WERI-Rb-1 (cell line): ENCODE measurements at regions not wholly inside any gene's neighbourhood (a gene's known extent, or its start where the extent isn't known, plus 50 kb on each side); places are given as distances from the start of the nearest gene placed in this dataset.
A peak's percentile ranks its signal among the peaks of the same experiment; 100 is the strongest.
"Not testable (repeated sequence)": the region's sequence is repeated elsewhere in the genome, so short reads cannot be mapped to it uniquely, and the experiment has no call there.

Source experiments
- DNase-seq: peaks from one replicate; pipeline ENCODE4 v3.0.0-alpha.2; 2020
- H3K27ac ChIP-seq: fragments of 250-450 bp; sonication (Bioruptor Pico); 2 replicates; pipeline ENCODE4 v1.5.1; 2020; ENCODE audit warnings: mild to moderate bottlenecking, moderate library complexity
- H3K27me3 ChIP-seq: fragments of 250-450 bp; sonication (Bioruptor Pico); 2 replicates; pipeline ENCODE4 v1.5.1; 2021; ENCODE audit warnings: mild to moderate bottlenecking, low read depth, moderate library complexity; ENCODE audit not compliant: insufficient read depth, severe bottlenecking
- H3K36me3 ChIP-seq: fragments of 250-450 bp; sonication (Bioruptor Pico); 2 replicates; pipeline ENCODE4 v1.5.1; 2020; ENCODE audit warnings: mild to moderate bottlenecking, moderate library complexity
- H3K4me3 ChIP-seq: 2 replicates; pipeline ENCODE4 v1.5.1; 2011; ENCODE audit warnings: low read depth, mild to moderate bottlenecking, control low read depth, low read length
- H3K9me3 ChIP-seq: fragments of 250-450 bp; sonication (Bioruptor Pico); 2 replicates; pipeline ENCODE4 v1.5.1; 2021; ENCODE audit warnings: mild to moderate bottlenecking, moderate library complexity; ENCODE audit not compliant: severe bottlenecking
- CTCF ChIP-seq: IDR thresholded peaks from 2 replicates; pipeline ENCODE4 v1.5.1; 2011; ENCODE audit warnings: low read depth, mild to moderate bottlenecking, control low read depth, inconsistent platforms, low read length

DNA sequence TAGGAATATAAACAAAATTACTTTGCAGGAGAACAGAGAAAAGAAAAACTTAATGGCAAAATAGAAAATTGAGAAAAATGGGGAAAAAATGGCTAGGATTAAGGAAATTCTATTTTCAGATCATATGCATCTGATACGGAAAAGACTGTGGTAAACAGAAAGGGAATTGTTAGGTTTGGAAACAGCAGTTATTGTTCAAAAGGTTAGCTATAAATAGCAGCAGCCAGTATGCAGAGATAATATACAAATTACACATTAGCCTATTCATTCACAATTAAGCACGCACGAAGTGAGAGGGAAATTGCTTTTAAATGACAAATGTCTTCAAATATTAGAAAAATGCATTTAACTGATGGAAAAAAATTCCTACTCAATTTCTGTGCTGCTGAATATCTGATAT is 224.1 kb upstream of the FAM3C start:
- TF ChIP-seq CTCF, result no peak
- H3K4me3 ChIP-seq, result no peak overlapping the region
- H3K27me3 ChIP-seq, result no peaks in the 10 kb centered on the region
- no peaks in the 10 kb centered on the region for H3K36me3 ChIP-seq
- no peaks in the 10 kb centered on the region for H3K9me3 ChIP-seq
- no peak overlapping the region for H3K27ac ChIP-seq
- no peak for DNase-seq

GRCh38 chr7:121618182-121618581 is 222.1 kb upstream of the FAM3C start:
- no peak overlapping the region for H3K4me3 ChIP-seq
- no peaks in the 10 kb centered on the region for H3K27me3 ChIP-seq
- H3K36me3 ChIP-seq, result no peaks in the 10 kb centered on the region
- no peak for TF ChIP-seq CTCF
- no peaks in the 10 kb centered on the region for H3K9me3 ChIP-seq
- DNase-seq, result no peak
- no peak overlapping the region for H3K27ac ChIP-seq

DNA sequence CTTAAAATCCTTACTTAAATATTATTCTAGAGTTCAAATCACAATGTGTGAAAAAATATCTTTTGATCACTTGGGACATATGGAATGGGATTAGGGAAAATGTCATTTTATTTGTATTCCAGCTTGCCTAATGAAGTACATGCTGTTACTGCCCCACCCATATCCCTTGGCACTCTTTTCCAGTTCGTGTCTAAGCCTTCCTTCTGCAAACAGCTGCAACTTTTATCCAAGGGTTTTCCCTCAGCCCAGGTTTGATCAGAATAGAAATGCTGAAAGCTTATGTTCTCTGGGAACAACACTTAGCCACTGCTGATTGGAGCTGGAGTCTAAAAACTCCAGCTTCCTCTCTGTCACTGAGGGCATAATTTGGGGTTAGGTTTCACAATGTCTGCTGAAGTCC is 214.1 kb upstream of the FAM3C start:
- H3K27ac ChIP-seq, result no peak overlapping the region
- no peak for TF ChIP-seq CTCF
- H3K27me3 ChIP-seq, result no peaks in the 10 kb centered on the region
- H3K36me3 ChIP-seq, result no peaks in the 10 kb centered on the region
- no peak for DNase-seq
- no peaks in the 10 kb centered on the region for H3K9me3 ChIP-seq
- no peak overlapping the region for H3K4me3 ChIP-seq

GRCh38 chr7:121609208-121609607 is 213.1 kb upstream of the FAM3C start:
- Histone ChIP-seq H3K27ac (no peak overlapping the region), H3K27me3 (no peaks in the 10 kb centered on the region), H3K9me3 (no peaks in the 10 kb centered on the region), H3K4me3 (no peak overlapping the region), H3K36me3 (no peaks in the 10 kb centered on the region)
- no peak for TF ChIP-seq CTCF
- no peak for DNase-seq

DNA sequence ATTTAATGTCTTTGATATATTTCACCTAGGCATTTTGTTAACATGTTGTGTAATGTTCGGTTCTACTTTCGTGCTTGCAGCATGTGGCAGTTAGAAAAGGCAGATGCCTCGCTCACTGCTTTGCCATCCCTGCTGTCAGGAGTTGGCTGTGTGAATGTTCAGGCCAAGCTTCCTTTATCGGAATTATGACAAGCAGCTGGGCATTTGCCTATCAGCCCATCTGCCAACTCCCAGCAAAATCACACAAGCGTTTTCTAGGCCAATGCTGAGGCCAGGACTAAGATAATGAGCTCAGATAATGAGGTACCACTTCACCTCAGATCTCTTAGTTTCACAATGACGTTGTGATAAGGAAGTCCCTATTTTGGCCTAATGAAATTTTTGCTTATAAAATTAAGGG is 212.7 kb upstream of the FAM3C start:
- Histone ChIP-seq H3K4me3 (no peak overlapping the region), H3K27me3 (no peaks in the 10 kb centered on the region), H3K36me3 (no peaks in the 10 kb centered on the region), H3K9me3 (no peaks in the 10 kb centered on the region), H3K27ac (no peak overlapping the region)
- TF ChIP-seq CTCF, result no peak
- DNase-seq, result peak; percentile 44

DNA sequence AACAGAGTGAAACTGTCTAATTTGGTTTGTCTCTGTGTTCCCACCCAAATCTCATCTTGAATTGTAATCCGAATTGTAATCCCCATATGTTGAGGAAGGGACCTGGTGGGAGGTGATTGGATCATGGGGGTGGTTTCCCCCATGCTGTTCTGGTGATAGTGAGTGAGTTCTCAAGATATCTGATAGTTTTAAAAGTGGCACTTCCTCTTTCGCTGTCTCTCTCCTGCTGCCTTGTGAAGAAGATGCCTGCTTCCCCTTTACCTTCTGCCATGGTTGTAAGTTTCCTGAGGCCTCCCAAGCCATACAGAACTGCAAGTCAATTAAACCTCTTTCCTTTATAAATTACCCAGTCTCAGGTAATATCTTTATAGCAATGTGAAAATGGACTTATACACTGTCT is 212.1 kb upstream of the FAM3C start:
- not testable (repeated sequence) for H3K27ac ChIP-seq, H3K4me3 ChIP-seq, H3K27me3 ChIP-seq, H3K9me3 ChIP-seq, H3K36me3 ChIP-seq, DNase-seq

GRCh38 chr7:121605317-121605680 is 209.2 kb upstream of the FAM3C start:
- no peak for DNase-seq
- Histone ChIP-seq H3K27ac (no peak overlapping the region), H3K36me3 (no peaks in the 10 kb centered on the region), H3K27me3 (no peaks in the 10 kb centered on the region), H3K9me3 (no peaks in the 10 kb centered on the region), H3K4me3 (no peak overlapping the region)
- TF ChIP-seq CTCF, result no peak
